PC-3 (cell line): ENCODE measurements at regions not wholly inside any gene's neighbourhood (a gene's known extent, or its start where the extent isn't known, plus 50 kb on each side); places are given as distances from the start of the nearest gene placed in this dataset.

Experiments used
- ATAC-seq: fragments of 200-7000 bp; cut with Tn5 transposase; 2 replicates; pipeline ENCODE4 v1.9.1; 2020; ENCODE audit warnings: mild to moderate bottlenecking, moderate library complexity
- BruUV-seq: library from RNA; stranded (reverse); fragments of 400-500 nt; replicated peaks from 2 replicates; lab custom pipeline; 2021; lab: Mats Ljungman, UMichigan
- CTCF ChIA-PET: fragments of 300-600 bp; sonication (Branson Sonifier 250); formaldehyde crosslinking; loops from one replicate; lab custom pipeline; 2022; ENCODE audit warnings: antibody characterized with exemption; lab: Charles Lee
- POLR2A ChIA-PET: fragments of 300-600 bp; sonication (Branson Sonifier 250); formaldehyde crosslinking; loops from one replicate; lab custom pipeline; 2022; ENCODE audit warnings: antibody characterized with exemption; ENCODE audit not compliant: unreplicated experiment; lab: Charles Lee
- DNase-seq: peaks from one replicate; pipeline ENCODE4 v3.0.0-alpha.2; 2015
- H2AFZ ChIP-seq: fragments of 300-600 bp; sonication (generic); 2 replicates; pipeline ENCODE4 v1.6.0; 2016; ENCODE audit warnings: antibody characterized with exemption, low read length
- H3F3A ChIP-seq: fragments of 300-600 bp; sonication (generic); one replicate; pipeline ENCODE4 v1.6.0; 2017; ENCODE audit warnings: antibody characterized with exemption, low read length, control low read depth, mild to moderate bottlenecking; ENCODE audit not compliant: unreplicated experiment
- H3K27ac ChIP-seq: fragments of 300-600 bp; sonication (generic); 2 replicates; pipeline ENCODE4 v1.5.1; 2016; ENCODE audit warnings: mild to moderate bottlenecking, low read length
- H3K27me3 ChIP-seq: fragments of 300-600 bp; sonication (generic); 2 replicates; pipeline ENCODE4 v1.6.1; 2016; ENCODE audit warnings: low read length, mixed read lengths
- H3K36me3 ChIP-seq: fragments of 300-600 bp; sonication (generic); 2 replicates; pipeline ENCODE4 v1.6.1; 2016; ENCODE audit warnings: low read depth, mixed run types, low read length, mixed read lengths
- H3K4me1 ChIP-seq: fragments of 300-600 bp; sonication (generic); 2 replicates; pipeline ENCODE4 v1.5.1; 2016; ENCODE audit warnings: low read length; ENCODE audit not compliant: insufficient read depth
- H3K4me2 ChIP-seq: fragments of 300-600 bp; sonication (generic); 2 replicates; pipeline ENCODE4 v1.6.0; 2016; ENCODE audit warnings: low read length
- H3K4me3 ChIP-seq: fragments of 300-600 bp; sonication (generic); 2 replicates; pipeline ENCODE4 v1.5.1; 2016; ENCODE audit warnings: mild to moderate bottlenecking, low read length, mixed read lengths
- H3K79me2 ChIP-seq: fragments of 300-600 bp; sonication (generic); 2 replicates; pipeline ENCODE4 v1.6.1; 2017; ENCODE audit warnings: low read length, mixed read lengths
- H3K9ac ChIP-seq: fragments of 300-600 bp; sonication (generic); 2 replicates; pipeline ENCODE4 v1.6.0; 2016; ENCODE audit warnings: mild to moderate bottlenecking, low read length
- H3K9me2 ChIP-seq: fragments of 300-600 bp; sonication (generic); replicated peaks from 2 replicates; pipeline ENCODE4 v1.6.1; 2016; ENCODE audit warnings: mixed run types, low read length, mixed read lengths
- H3K9me3 ChIP-seq: fragments of 300-600 bp; sonication (generic); 2 replicates; pipeline ENCODE4 v1.6.1; 2016; ENCODE audit warnings: low read length, mixed read lengths
- H4K20me1 ChIP-seq: fragments of 300-600 bp; sonication (generic); 2 replicates; pipeline ENCODE4 v1.6.1; 2016; ENCODE audit warnings: low read length, mixed read lengths
- EZH2 ChIP-seq: fragments of 300-600 bp; sonication (generic); IDR thresholded peaks from one replicate; pipeline ENCODE4 v1.6.1; 2017; ENCODE audit warnings: antibody characterized with exemption, mild to moderate bottlenecking, low read length; ENCODE audit not compliant: unreplicated experiment
- EZH2phosphoT487 ChIP-seq: fragments of 300-600 bp; sonication (generic); IDR thresholded peaks from 2 replicates; pipeline ENCODE4 v1.6.1; 2018; ENCODE audit warnings: mild to moderate bottlenecking, antibody characterized with exemption, low read length, borderline replicate concordance
- intact Hi-C: fragments of 100-400 bp; cut with micrococcal nuclease; formaldehyde crosslinking; loops from 2 replicates; pipeline ENCODE4 v1.9.0; 2023
- TF ChIP-seq, protein P1 (sequence below): fragments of 300-600 bp; sonication (generic); conservative IDR thresholded peaks from 2 replicates; pipeline ENCODE4 v1.5.1; 2017; ENCODE audit warnings: antibody characterized with exemption, low read depth, mild to moderate bottlenecking, low read length

DNA sequence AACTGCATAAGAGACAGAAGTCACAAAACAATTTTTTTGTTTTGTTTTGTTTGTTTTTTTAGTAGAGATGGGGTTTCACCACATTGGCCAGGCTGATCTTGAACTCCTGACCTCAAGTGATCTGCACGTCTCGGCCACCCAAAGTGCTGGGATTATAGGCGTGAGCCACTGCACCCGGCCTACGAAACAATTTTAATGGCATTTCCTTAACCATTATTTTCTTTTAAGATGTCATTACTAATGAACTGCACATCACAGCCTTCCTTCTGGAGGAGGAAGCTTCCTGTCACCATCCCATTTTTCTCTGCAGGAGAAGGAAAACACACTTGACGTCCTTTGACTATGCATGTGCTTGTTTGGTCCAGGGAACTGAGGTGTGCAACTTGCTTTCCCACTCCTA lies 125.3 kb upstream of the AKIRIN2 start:
- Histone ChIP-seq H3K4me1 (no peaks in the 10 kb centered on the region), H3K27ac (no peak overlapping the region), H3K79me2 (no peaks in the 10 kb centered on the region), H3K36me3 (no peaks in the 10 kb centered on the region), H4K20me1 (no peaks in the 10 kb centered on the region), H3F3A (no peaks in the 10 kb centered on the region), H3K9me2 (no peaks in the 10 kb centered on the region), H3K9ac (no peak overlapping the region), H3K9me3 (no peaks in the 10 kb centered on the region), H3K4me3 (no peak overlapping the region), H2AFZ (no peak overlapping the region), H3K4me2 (no peak overlapping the region), H3K27me3 (no peaks in the 10 kb centered on the region)
- POLR2A ChIA-PET, result no interaction called here
- CTCF ChIA-PET, result no interaction called here
- BruUV-seq, result no TSS peak
- DNase-seq, result no peak
- TF ChIP-seq, protein P1, sequence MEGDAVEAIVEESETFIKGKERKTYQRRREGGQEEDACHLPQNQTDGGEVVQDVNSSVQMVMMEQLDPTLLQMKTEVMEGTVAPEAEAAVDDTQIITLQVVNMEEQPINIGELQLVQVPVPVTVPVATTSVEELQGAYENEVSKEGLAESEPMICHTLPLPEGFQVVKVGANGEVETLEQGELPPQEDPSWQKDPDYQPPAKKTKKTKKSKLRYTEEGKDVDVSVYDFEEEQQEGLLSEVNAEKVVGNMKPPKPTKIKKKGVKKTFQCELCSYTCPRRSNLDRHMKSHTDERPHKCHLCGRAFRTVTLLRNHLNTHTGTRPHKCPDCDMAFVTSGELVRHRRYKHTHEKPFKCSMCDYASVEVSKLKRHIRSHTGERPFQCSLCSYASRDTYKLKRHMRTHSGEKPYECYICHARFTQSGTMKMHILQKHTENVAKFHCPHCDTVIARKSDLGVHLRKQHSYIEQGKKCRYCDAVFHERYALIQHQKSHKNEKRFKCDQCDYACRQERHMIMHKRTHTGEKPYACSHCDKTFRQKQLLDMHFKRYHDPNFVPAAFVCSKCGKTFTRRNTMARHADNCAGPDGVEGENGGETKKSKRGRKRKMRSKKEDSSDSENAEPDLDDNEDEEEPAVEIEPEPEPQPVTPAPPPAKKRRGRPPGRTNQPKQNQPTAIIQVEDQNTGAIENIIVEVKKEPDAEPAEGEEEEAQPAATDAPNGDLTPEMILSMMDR, result no peak
- TF ChIP-seq EZH2, result no peak
- no peak for TF ChIP-seq EZH2phosphoT487
- intact Hi-C loops, result no loop called here
- ATAC-seq, result no peak

GRCh38 chr6:87826424-87826823 lies 124.4 kb upstream of the AKIRIN2 start:
- TF ChIP-seq EZH2phosphoT487 (no peak), EZH2 (no peak)
- TF ChIP-seq, protein P1, result no peak
- intact Hi-C loops, result no loop called here
- Histone ChIP-seq H3K79me2 (no peaks in the 10 kb centered on the region), H3K4me3 (no peak overlapping the region), H2AFZ (no peak overlapping the region), H3K9ac (no peak overlapping the region), H3K27me3 (no peaks in the 10 kb centered on the region), H3K4me1 (no peaks in the 10 kb centered on the region), H3K9me2 (no peaks in the 10 kb centered on the region), H3K9me3 (no peaks in the 10 kb centered on the region), H4K20me1 (no peaks in the 10 kb centered on the region), H3F3A (no peaks in the 10 kb centered on the region), H3K4me2 (no peak overlapping the region), H3K36me3 (no peaks in the 10 kb centered on the region), H3K27ac (no peak overlapping the region)
- ChIA-PET CTCF (no interaction called here), POLR2A (no interaction called here)
- ATAC-seq, result no peak
- no TSS peak for BruUV-seq
- no peak for DNase-seq

GRCh38 chr6:87825821-87826221 lies 123.8 kb upstream of the AKIRIN2 start:
- BruUV-seq, result no TSS peak
- H3K27me3 ChIP-seq, result no peaks in the 10 kb centered on the region
- no peak overlapping the region for H3K4me2 ChIP-seq
- no peak overlapping the region for H3K9ac ChIP-seq
- H4K20me1 ChIP-seq, result no peaks in the 10 kb centered on the region
- H2AFZ ChIP-seq, result no peak overlapping the region
- TF ChIP-seq, protein P1, result no peak
- TF ChIP-seq EZH2phosphoT487 (no peak), EZH2 (no peak)
- no peaks in the 10 kb centered on the region for H3F3A ChIP-seq
- ATAC-seq (no peak), DNase-seq (no peak)
- H3K9me2 ChIP-seq, result no peaks in the 10 kb centered on the region
- no peaks in the 10 kb centered on the region for H3K4me1 ChIP-seq
- H3K36me3 ChIP-seq, result no peaks in the 10 kb centered on the region
- no peak overlapping the region for H3K27ac ChIP-seq
- POLR2A ChIA-PET, result no interaction called here
- H3K4me3 ChIP-seq, result no peak overlapping the region
- no peaks in the 10 kb centered on the region for H3K9me3 ChIP-seq
- CTCF ChIA-PET, result no interaction called here
- intact Hi-C loops, result no loop called here
- H3K79me2 ChIP-seq, result no peaks in the 10 kb centered on the region
